H1 (cell line): ENCODE measurements at regions not wholly inside any gene's neighbourhood (a gene's known extent, or its start where the extent isn't known, plus 50 kb on each side); places are given as distances from the start of the nearest gene placed in this dataset.

ENCODE experiments used
- BACH1 ChIP-seq: IDR thresholded peaks from 2 replicates; pipeline ENCODE4 v1.6.1; 2012; ENCODE audit warnings: low read length, improper control_type of control experiment
- SUZ12 ChIP-seq: fragments of 200-600 bp; sonication (generic); IDR thresholded peaks from 2 replicates; pipeline ENCODE4 v1.6.1; 2012; ENCODE audit warnings: mild to moderate bottlenecking, inconsistent platforms, low read length, moderate library complexity, mixed read lengths
- TAF7 ChIP-seq: optimal IDR thresholded peaks from 2 replicates; pipeline ENCODE3; 2011; ENCODE audit warnings: low read depth, mild to moderate bottlenecking, inconsistent platforms, low read length, moderate library complexity, borderline replicate concordance
- TF ChIP-seq, protein P1 (sequence below), 3 experiments: IDR thresholded peaks; 1 replicate in 2 of 3; 2 replicates in 1 of 3; pipeline versions ENCODE4 v1.5.1 to v1.6.1; 2011; ENCODE audit warnings: low read length in 3 of 3, mild to moderate bottlenecking in 3 of 3, inconsistent platforms in 2 of 3, low read depth in 1 of 3, moderate library complexity in 1 of 3; ENCODE audit not compliant: insufficient read depth in 1 of 3; ENCODE audit errors: control extremely low read depth in 1 of 3
- TF ChIP-seq, protein P2 (sequence below): IDR thresholded peaks from 2 replicates; pipeline ENCODE4 v1.6.1; 2011; ENCODE audit warnings: low read depth, mild to moderate bottlenecking, low read length; ENCODE audit not compliant: insufficient read depth
- TF ChIP-seq, protein P3 (sequence below): IDR thresholded peaks from 2 replicates; pipeline ENCODE4 v1.6.1; 2012; ENCODE audit warnings: inconsistent platforms

DNA sequence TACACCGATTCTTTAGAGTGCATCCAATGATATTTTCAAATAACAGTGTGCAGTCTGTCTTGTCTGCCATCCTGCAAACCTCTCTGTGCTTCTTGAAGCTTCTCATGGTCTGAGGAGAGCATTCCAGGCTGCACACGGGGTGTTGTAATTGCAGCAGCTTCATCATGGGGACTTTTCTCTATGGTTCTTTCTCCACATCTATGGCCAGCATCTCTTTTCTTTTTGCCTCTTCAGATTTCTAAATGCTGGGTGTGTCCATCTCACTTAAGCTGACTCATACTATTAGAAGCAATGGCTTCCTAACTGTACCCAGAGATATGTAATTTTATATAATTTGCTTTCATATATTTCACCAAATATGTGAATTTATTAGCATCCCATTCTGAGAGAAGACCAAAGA lies 63.8 kb upstream of the EPHB3 start (continued):
- TF ChIP-seq, protein P1, sequence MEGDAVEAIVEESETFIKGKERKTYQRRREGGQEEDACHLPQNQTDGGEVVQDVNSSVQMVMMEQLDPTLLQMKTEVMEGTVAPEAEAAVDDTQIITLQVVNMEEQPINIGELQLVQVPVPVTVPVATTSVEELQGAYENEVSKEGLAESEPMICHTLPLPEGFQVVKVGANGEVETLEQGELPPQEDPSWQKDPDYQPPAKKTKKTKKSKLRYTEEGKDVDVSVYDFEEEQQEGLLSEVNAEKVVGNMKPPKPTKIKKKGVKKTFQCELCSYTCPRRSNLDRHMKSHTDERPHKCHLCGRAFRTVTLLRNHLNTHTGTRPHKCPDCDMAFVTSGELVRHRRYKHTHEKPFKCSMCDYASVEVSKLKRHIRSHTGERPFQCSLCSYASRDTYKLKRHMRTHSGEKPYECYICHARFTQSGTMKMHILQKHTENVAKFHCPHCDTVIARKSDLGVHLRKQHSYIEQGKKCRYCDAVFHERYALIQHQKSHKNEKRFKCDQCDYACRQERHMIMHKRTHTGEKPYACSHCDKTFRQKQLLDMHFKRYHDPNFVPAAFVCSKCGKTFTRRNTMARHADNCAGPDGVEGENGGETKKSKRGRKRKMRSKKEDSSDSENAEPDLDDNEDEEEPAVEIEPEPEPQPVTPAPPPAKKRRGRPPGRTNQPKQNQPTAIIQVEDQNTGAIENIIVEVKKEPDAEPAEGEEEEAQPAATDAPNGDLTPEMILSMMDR (IDR thresholded peaks at IDR 0.05; ENCODE audit: control extremely low read depth in 1 of 3, insufficient read depth in 1 of 3, low read depth in 1 of 3, low read length in 3 of 3), result no peak
- TF ChIP-seq, protein P2, sequence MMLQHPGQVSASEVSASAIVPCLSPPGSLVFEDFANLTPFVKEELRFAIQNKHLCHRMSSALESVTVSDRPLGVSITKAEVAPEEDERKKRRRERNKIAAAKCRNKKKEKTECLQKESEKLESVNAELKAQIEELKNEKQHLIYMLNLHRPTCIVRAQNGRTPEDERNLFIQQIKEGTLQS, result no peak
- TF ChIP-seq SUZ12, result no peak
- no peak for TF ChIP-seq TAF7
- TF ChIP-seq, protein P3, sequence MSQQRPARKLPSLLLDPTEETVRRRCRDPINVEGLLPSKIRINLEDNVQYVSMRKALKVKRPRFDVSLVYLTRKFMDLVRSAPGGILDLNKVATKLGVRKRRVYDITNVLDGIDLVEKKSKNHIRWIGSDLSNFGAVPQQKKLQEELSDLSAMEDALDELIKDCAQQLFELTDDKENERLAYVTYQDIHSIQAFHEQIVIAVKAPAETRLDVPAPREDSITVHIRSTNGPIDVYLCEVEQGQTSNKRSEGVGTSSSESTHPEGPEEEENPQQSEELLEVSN, result no peak
- no peak for TF ChIP-seq BACH1
